ENCODE measurements at regions not wholly inside any gene's neighbourhood (a gene's known extent, or its start where the extent isn't known, plus 50 kb on each side); places are given as distances from the start of the nearest gene placed in this dataset.
A peak's percentile ranks its signal among the peaks of the same experiment; 100 is the strongest.

DNA sequence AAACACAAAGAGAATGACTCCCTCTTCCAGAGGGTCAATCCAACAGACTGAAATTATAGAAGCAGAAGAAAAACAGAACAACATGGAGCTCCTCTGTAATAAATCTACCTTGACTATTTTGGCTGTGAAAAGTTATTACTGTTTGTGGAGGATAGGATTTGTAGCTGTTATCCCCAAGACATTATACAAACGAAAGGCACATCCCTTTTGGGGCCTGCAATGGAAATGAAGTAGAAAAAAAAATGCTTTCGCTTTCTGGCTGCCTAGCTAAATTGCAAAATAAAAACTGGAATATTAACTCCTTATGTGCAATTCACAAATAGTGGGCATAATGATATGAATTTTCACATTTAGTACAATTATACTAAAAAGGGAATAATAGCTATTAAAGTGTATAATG, 123.8 kb upstream of the CCDC179 start:
- peak in 1 of 2 donors; percentile 15 for DNase-seq
- TF ChIP-seq POLR2A (IDR thresholded peaks at IDR 0.05) (no peak), EP300 (IDR thresholded peaks at IDR 0.05) (no peak), POLR2AphosphoS5 (IDR thresholded peaks at IDR 0.05) (no peak)
- TF ChIP-seq, protein P1, sequence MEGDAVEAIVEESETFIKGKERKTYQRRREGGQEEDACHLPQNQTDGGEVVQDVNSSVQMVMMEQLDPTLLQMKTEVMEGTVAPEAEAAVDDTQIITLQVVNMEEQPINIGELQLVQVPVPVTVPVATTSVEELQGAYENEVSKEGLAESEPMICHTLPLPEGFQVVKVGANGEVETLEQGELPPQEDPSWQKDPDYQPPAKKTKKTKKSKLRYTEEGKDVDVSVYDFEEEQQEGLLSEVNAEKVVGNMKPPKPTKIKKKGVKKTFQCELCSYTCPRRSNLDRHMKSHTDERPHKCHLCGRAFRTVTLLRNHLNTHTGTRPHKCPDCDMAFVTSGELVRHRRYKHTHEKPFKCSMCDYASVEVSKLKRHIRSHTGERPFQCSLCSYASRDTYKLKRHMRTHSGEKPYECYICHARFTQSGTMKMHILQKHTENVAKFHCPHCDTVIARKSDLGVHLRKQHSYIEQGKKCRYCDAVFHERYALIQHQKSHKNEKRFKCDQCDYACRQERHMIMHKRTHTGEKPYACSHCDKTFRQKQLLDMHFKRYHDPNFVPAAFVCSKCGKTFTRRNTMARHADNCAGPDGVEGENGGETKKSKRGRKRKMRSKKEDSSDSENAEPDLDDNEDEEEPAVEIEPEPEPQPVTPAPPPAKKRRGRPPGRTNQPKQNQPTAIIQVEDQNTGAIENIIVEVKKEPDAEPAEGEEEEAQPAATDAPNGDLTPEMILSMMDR (IDR thresholded peaks at IDR 0.05): no peak
- H3K36me3 ChIP-seq: no peaks in the 10 kb centered on the region
- peaks cover 0 to 13% (median 9%) of the 10 kb centered on the region in 4 donors for H3K9me3 ChIP-seq
- H3K27ac ChIP-seq: no peak overlapping the region
- intact Hi-C loops (cut with DNase I; ENCODE audit: low total_unique reads): no loop called here
- peaks cover 0 to 8% (median 0%) of the 10 kb centered on the region in 4 donors for H3K4me1 ChIP-seq
- whole genome bisulfite sequencing, 5 donors: 53 to 73% (median 63%) methylated on average over 2 of the region's 2 CpGs
- no peak overlapping the region for H3K4me3 ChIP-seq
- H3K27me3 ChIP-seq: no peaks in the 10 kb centered on the region

- intact Hi-C loops (cut with DNase I; ENCODE audit: low total_unique reads): no loop called here
- peaks cover 0 to 42% (median 29%) of the 10 kb centered on the region in 4 donors for H3K9me3 ChIP-seq
- H3K4me1 ChIP-seq: no peaks in the 10 kb centered on the region
- H3K27me3 ChIP-seq: no peaks in the 10 kb centered on the region
- no peak overlapping the region for H3K4me3 ChIP-seq
- 25 to 52% (median 30%) methylated on average over 1 of the region's 1 CpG for WGBS, 5 donors
- H3K36me3 ChIP-seq: no peaks in the 10 kb centered on the region
- H3K27ac ChIP-seq: no peak overlapping the region
- TF ChIP-seq POLR2A (IDR thresholded peaks at IDR 0.05): no peak
- no peak for TF ChIP-seq POLR2AphosphoS5 (IDR thresholded peaks at IDR 0.05)
- TF ChIP-seq EP300 (IDR thresholded peaks at IDR 0.05): no peak
- TF ChIP-seq, protein P1 (IDR thresholded peaks at IDR 0.05): no peak
- no peak for DNase-seq
Observed at GRCh38 chr11:22989371-22989770, 129.1 kb upstream of the CCDC179 start.

GRCh38 chr11:22991196-22991595, 130.9 kb upstream of the CCDC179 start:
- no peak for DNase-seq
- intact Hi-C loops (cut with DNase I; ENCODE audit: low total_unique reads): no loop called here
- peaks cover 0 to 46% (median 29%) of the 10 kb centered on the region in 4 donors for H3K9me3 ChIP-seq
- TF ChIP-seq, protein P1 (IDR thresholded peaks at IDR 0.05): no peak
- TF ChIP-seq POLR2AphosphoS5 (IDR thresholded peaks at IDR 0.05): no peak
- TF ChIP-seq EP300 (IDR thresholded peaks at IDR 0.05): no peak
- TF ChIP-seq POLR2A (IDR thresholded peaks at IDR 0.05): no peak
- no peak overlapping the region for H3K27ac ChIP-seq
- no peaks in the 10 kb centered on the region for H3K36me3 ChIP-seq
- no peaks in the 10 kb centered on the region for H3K4me1 ChIP-seq
- H3K4me3 ChIP-seq: no peak overlapping the region
- no peaks in the 10 kb centered on the region for H3K27me3 ChIP-seq

GRCh38 chr11:23006730-23007129, 146.5 kb upstream of the CCDC179 start:
- Histone ChIP-seq H3K9me3 (peaks cover 0 to 24% (median 14%) of the 10 kb centered on the region in 4 donors), H3K4me1 (peaks cover 0 to 12% (median 5%) of the 10 kb centered on the region in 4 donors), H3K36me3 (no peaks in the 10 kb centered on the region), H3K4me3 (no peak overlapping the region), H3K27me3 (no peaks in the 10 kb centered on the region), H3K27ac (no peak overlapping the region)
- 14 to 28% (median 17%) methylated on average over 4 of the region's 4 CpGs for WGBS, 5 donors
- no peak for TF ChIP-seq EP300 (IDR thresholded peaks at IDR 0.05)
- no peak for TF ChIP-seq POLR2AphosphoS5 (IDR thresholded peaks at IDR 0.05)
- TF ChIP-seq, protein P1 (IDR thresholded peaks at IDR 0.05): no peak
- TF ChIP-seq POLR2A (IDR thresholded peaks at IDR 0.05): no peak
- intact Hi-C loops (cut with DNase I; ENCODE audit: low total_unique reads): no loop called here
- no peak for DNase-seq

Data from stomach (tissue), 8 donors.